ENCODE measurements at regions not wholly inside any gene's neighbourhood (a gene's known extent, or its start where the extent isn't known, plus 50 kb on each side); places are given as distances from the start of the nearest gene placed in this dataset.
"Not testable (repeated sequence)": the region's sequence is repeated elsewhere in the genome, so short reads cannot be mapped to it uniquely, and the experiment has no call there.

- not testable (repeated sequence) for DNase-seq (ENCODE audit: low read depth in 2 of 2)
These were observed 180.9 kb downstream of the CEP170 start for GRCh38 chr1:243074224-243074623.

GRCh38 chr1:243067056-243067455 is 188.0 kb downstream of the CEP170 start:
- DNase-seq (ENCODE audit: low read depth in 2 of 2): not testable (repeated sequence)

- not testable (repeated sequence) for DNase-seq (ENCODE audit: low read depth in 2 of 2)
These were observed 193.1 kb downstream of the CEP170 start for GRCh38 chr1:243061965-243062364.

- DNase-seq (ENCODE audit: low read depth in 2 of 2): not testable (repeated sequence)
These were observed 199.6 kb downstream of the CEP170 start for GRCh38 chr1:243055510-243055909.

- DNase-seq (ENCODE audit: low read depth in 2 of 2): not testable (repeated sequence)
These were observed 200.0 kb downstream of the CEP170 start for GRCh38 chr1:243055091-243055490.

- not testable (repeated sequence) for DNase-seq (ENCODE audit: low read depth in 2 of 2)
These were observed 200.4 kb downstream of the CEP170 start for GRCh38 chr1:243054681-243055080.

- DNase-seq (ENCODE audit: low read depth in 2 of 2): not testable (repeated sequence)
These were observed 202.0 kb downstream of the CEP170 start for GRCh38 chr1:243053048-243053447.

- not testable (repeated sequence) for DNase-seq (ENCODE audit: low read depth in 2 of 2)
These were observed 204.5 kb downstream of the CEP170 start for GRCh38 chr1:243050613-243051012.

GRCh38 chr1:243049716-243050115 is 205.4 kb downstream of the CEP170 start:
- not testable (repeated sequence) for DNase-seq (ENCODE audit: low read depth in 2 of 2)

GRCh38 chr1:243021365-243021764 is 233.7 kb downstream of the CEP170 start:
- DNase-seq (ENCODE audit: low read depth in 2 of 2): not testable (repeated sequence)

- DNase-seq (ENCODE audit: low read depth in 2 of 2): peak in 1 of 2 donors; percentile 0
These were observed 235.9 kb downstream of the CEP170 start for GRCh38 chr1:243019030-243019635.

- DNase-seq (ENCODE audit: low read depth in 2 of 2): not testable (repeated sequence)
These were observed 244.4 kb downstream of the CEP170 start for GRCh38 chr1:243010719-243011118.

- DNase-seq (ENCODE audit: low read depth in 2 of 2): not testable (repeated sequence)
These were observed 254.1 kb downstream of the CEP170 start for GRCh38 chr1:243001003-243001402.

GRCh38 chr1:242992776-242993175 is 262.3 kb downstream of the CEP170 start:
- DNase-seq (ENCODE audit: low read depth in 2 of 2): not testable (repeated sequence)

- DNase-seq (ENCODE audit: low read depth in 2 of 2): not testable (repeated sequence)
These were observed 270.0 kb downstream of the CEP170 start for GRCh38 chr1:242985096-242985495.

GRCh38 chr1:242973341-242973740 is 281.7 kb downstream of the CEP170 start:
- DNase-seq (ENCODE audit: low read depth in 2 of 2): not testable (repeated sequence)

- no peak for DNase-seq (ENCODE audit: low read depth in 2 of 2)
These were observed 288.2 kb downstream of the CEP170 start for GRCh38 chr1:242966892-242967291.

GRCh38 chr1:242959397-242959796 is 295.7 kb downstream of the CEP170 start:
- not testable (repeated sequence) for DNase-seq (ENCODE audit: low read depth in 2 of 2)

GRCh38 chr1:242954945-242955344 is 300.1 kb downstream of the CEP170 start:
- not testable (repeated sequence) for DNase-seq (ENCODE audit: low read depth in 2 of 2)

GRCh38 chr1:242946206-242946605 is 308.9 kb downstream of the CEP170 start:
- no peak for DNase-seq (ENCODE audit: low read depth in 2 of 2)

- not testable (repeated sequence) for DNase-seq (ENCODE audit: low read depth in 2 of 2)
These were observed 318.4 kb downstream of the CEP170 start for GRCh38 chr1:242936725-242937124.

- DNase-seq (ENCODE audit: low read depth in 2 of 2): not testable (repeated sequence)
These were observed 330.4 kb downstream of the CEP170 start for GRCh38 chr1:242924717-242925116.

- not testable (repeated sequence) for DNase-seq (ENCODE audit: low read depth in 2 of 2)
These were observed 331.5 kb downstream of the CEP170 start for GRCh38 chr1:242923603-242924002.

- DNase-seq (ENCODE audit: low read depth in 2 of 2): not testable (repeated sequence)
These were observed 340.4 kb downstream of the CEP170 start for GRCh38 chr1:242914729-242915128.
